KMS-11 (cell line): ENCODE measurements at regions not wholly inside any gene's neighbourhood (a gene's known extent, or its start where the extent isn't known, plus 50 kb on each side); places are given as distances from the start of the nearest gene placed in this dataset.

Source experiments
- H2AFZ ChIP-seq: fragments of 200-600 bp; sonication (generic); 2 replicates; pipeline ENCODE4 v1.6.1; 2016; ENCODE audit warnings: antibody characterized with exemption, mixed run types, low read depth
- H3K27ac ChIP-seq: fragments of 200-600 bp; sonication (generic); 2 replicates; pipeline ENCODE4 v1.6.1; 2016; ENCODE audit warnings: mild to moderate bottlenecking, mixed run types
- H3K27me3 ChIP-seq: fragments of 200-600 bp; sonication (generic); 2 replicates; pipeline ENCODE4 v1.6.1; 2017; ENCODE audit warnings: mild to moderate bottlenecking, low read depth, mixed run types, moderate library complexity; ENCODE audit not compliant: insufficient read depth
- H3K36me3 ChIP-seq: fragments of 200-600 bp; sonication (generic); 2 replicates; pipeline ENCODE4 v1.6.1; 2017; ENCODE audit warnings: mild to moderate bottlenecking, mixed run types; ENCODE audit not compliant: insufficient read depth
- H3K4me1 ChIP-seq: fragments of 200-600 bp; sonication (generic); 2 replicates; pipeline ENCODE4 v1.6.1; 2016; ENCODE audit warnings: mild to moderate bottlenecking, low read depth, mixed run types; ENCODE audit not compliant: poor library complexity, severe bottlenecking
- H3K4me2 ChIP-seq: fragments of 200-600 bp; sonication (generic); 2 replicates; pipeline ENCODE4 v1.7.0; 2016; ENCODE audit warnings: mild to moderate bottlenecking, mixed run types
- H3K4me3 ChIP-seq: fragments of 200-600 bp; sonication (generic); IDR thresholded peaks from 2 replicates; pipeline ENCODE4 v1.6.1; 2017; ENCODE audit warnings: low read depth, low read length, mixed read lengths; ENCODE audit not compliant: insufficient read depth
- H3K79me2 ChIP-seq: fragments of 200-600 bp; sonication (generic); 2 replicates; pipeline ENCODE4 v1.6.1; 2016; ENCODE audit warnings: low read depth, mixed run types; ENCODE audit not compliant: insufficient read depth
- H3K9ac ChIP-seq: fragments of 200-600 bp; sonication (generic); 2 replicates; pipeline ENCODE4 v1.6.1; 2016; ENCODE audit warnings: mild to moderate bottlenecking, mixed run types
- H4K20me1 ChIP-seq: fragments of 200-600 bp; sonication (generic); 2 replicates; pipeline ENCODE4 v1.6.1; 2016; ENCODE audit warnings: mild to moderate bottlenecking, mixed run types; ENCODE audit not compliant: insufficient read depth
- CTCF ChIP-seq: fragments of 200-600 bp; sonication (generic); conservative IDR thresholded peaks from 2 replicates; pipeline ENCODE4 v1.6.1; 2017; ENCODE audit warnings: low read depth, mild to moderate bottlenecking, antibody characterized with exemption, low read length, moderate library complexity, mixed read lengths

DNA sequence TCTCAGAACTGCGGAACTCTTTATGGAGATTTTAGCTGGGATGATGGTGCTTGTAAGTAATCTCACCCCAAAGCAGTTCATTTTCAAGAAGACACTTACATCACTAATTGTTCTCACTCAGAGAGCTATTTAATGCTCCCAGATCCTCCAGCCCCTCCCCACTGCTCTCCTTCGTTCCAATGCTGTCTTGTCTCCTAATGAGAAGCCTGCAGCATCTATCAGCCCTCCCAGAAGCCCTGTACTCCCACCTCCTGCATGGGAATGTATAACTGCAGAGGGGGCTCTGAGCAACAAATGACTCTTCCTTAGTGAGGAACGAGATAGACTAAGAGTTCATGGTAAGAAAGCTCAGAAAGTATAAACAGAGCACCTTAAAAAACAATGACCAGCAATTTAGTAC, 377.4 kb upstream of the RUNX1 start:
- Histone ChIP-seq H4K20me1 (no peaks in the 10 kb centered on the region), H3K9ac (no peak overlapping the region), H2AFZ (no peak overlapping the region), H3K4me2 (no peak overlapping the region), H3K4me3 (no peak overlapping the region), H3K4me1 (no peaks in the 10 kb centered on the region), H3K36me3 (no peaks in the 10 kb centered on the region), H3K27me3 (no peaks in the 10 kb centered on the region), H3K79me2 (no peaks in the 10 kb centered on the region), H3K27ac (no peak overlapping the region)
- TF ChIP-seq CTCF, result no peak

- Histone ChIP-seq H3K4me2 (no peak overlapping the region), H3K36me3 (no peaks in the 10 kb centered on the region)
- TF ChIP-seq CTCF, result no peak
Measured at GRCh38 chr21:35424122-35424521, 375.0 kb upstream of the RUNX1 start.

DNA sequence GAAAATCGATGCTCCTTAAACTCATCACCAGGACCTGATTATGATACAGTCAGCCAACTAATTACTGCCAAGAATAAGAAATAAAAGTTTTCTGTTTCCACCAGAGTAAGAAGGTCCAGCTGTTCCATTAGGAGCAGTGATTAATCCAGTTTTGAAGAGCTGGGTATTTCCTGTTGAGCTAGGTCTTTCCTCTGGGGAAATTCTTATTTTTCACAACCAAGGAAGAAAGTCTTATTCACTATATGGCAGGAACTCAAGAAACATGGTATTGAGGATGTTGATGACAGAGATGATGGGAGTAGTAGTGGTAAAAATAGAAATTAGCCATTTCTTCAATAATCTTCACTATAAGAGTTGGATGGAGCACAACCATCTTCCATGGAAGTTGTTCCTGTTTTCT, 374.6 kb upstream of the RUNX1 start:
- Histone ChIP-seq H2AFZ (no peak overlapping the region), H3K4me1 (no peaks in the 10 kb centered on the region), H3K27me3 (no peaks in the 10 kb centered on the region), H3K36me3 (no peaks in the 10 kb centered on the region), H3K27ac (no peak overlapping the region), H3K4me2 (no peak overlapping the region), H3K9ac (no peak overlapping the region), H3K79me2 (no peaks in the 10 kb centered on the region), H4K20me1 (no peaks in the 10 kb centered on the region), H3K4me3 (no peak overlapping the region)
- TF ChIP-seq CTCF, result no peak

More at GRCh38 chr21:35424122-35424521, 375.0 kb upstream of the RUNX1 start:
- Histone ChIP-seq H3K9ac (no peak overlapping the region), H3K4me3 (no peak overlapping the region), H3K79me2 (no peaks in the 10 kb centered on the region), H2AFZ (no peak overlapping the region), H4K20me1 (no peaks in the 10 kb centered on the region), H3K27ac (no peak overlapping the region), H3K4me1 (no peaks in the 10 kb centered on the region), H3K27me3 (no peaks in the 10 kb centered on the region)

DNA sequence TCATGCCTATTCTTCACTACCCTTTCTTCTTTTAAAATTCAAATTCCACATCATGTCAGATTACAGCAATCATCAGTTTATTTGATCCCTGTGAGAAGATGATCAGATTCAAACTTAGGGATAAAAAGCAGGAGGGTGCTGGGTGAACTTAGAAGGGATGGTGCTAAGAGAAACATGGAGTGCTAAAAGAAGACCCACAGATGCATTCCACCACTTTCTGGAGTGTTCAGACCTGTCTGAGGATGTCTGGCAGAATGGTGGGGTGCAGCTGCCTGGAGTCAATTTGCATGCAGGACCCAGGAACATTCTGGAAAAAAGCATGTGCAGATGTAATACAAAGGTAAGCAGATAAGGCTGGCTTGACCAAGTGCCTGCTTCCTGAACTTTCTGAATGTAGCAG, 372.9 kb upstream of the RUNX1 start:
- Histone ChIP-seq H3K36me3 (no peaks in the 10 kb centered on the region), H3K79me2 (no peaks in the 10 kb centered on the region), H3K9ac (no peak overlapping the region), H3K4me1 (no peaks in the 10 kb centered on the region), H3K4me2 (no peak overlapping the region), H4K20me1 (no peaks in the 10 kb centered on the region), H3K4me3 (no peak overlapping the region), H3K27ac (no peak overlapping the region), H3K27me3 (no peaks in the 10 kb centered on the region), H2AFZ (no peak overlapping the region)
- TF ChIP-seq CTCF, result no peak

DNA sequence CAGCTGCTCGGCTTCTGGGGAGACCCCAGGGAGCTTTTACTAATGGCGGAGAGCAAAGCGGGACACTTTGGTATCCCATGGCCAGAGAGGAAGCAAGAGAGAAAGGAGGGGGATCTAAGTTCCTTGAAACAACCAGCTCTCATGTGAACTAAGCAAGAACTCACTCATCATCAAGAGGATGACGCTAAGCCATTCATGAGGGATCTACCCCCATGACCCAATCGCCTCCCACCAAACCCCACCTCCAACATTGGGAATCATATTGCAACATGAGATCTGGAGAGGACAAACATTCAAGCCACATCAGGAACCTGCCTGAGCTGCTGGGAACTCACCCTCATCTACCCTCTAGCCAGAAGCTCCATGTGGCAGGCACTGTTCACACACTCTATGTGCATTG, 372.1 kb upstream of the RUNX1 start:
- Histone ChIP-seq H3K79me2 (no peaks in the 10 kb centered on the region), H4K20me1 (no peaks in the 10 kb centered on the region), H3K9ac (no peak overlapping the region), H3K27ac (no peak overlapping the region), H3K36me3 (no peaks in the 10 kb centered on the region), H2AFZ (no peak overlapping the region), H3K4me3 (no peak overlapping the region), H3K4me1 (no peaks in the 10 kb centered on the region), H3K4me2 (no peak overlapping the region), H3K27me3 (no peaks in the 10 kb centered on the region)
- no peak for TF ChIP-seq CTCF
